T1000 (cell line): ENCODE measurements at regions not wholly inside any gene's neighbourhood (a gene's known extent, or its start where the extent isn't known, plus 50 kb on each side); places are given as distances from the start of the nearest gene placed in this dataset.

Experiments used
- DNase-seq: peaks from one replicate; lab custom pipeline; 2025; ENCODE audit warnings: mixed read lengths; lab: John Stamatoyannopoulos, UW

DNA sequence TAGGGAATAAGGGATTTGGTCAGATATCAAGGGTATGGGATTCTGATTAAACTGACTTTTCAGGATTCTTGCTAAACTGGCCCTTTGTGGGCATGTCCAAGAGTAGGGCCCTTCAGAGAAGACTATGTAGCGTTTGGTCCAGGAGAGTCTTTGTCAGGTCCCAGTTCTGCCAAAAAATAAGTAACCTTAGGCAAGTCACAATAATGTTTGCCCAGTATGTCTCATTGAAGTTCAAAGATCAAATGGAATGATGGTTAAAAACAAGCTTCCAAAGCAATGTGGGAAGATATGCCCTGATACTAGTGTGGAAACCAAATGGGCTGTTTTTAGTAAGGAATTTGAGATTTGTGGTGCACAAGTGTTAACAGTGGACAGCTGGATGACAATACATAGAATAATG lies 454.4 kb downstream of the WDR72 start:
- DNase-seq, result no peak

DNA sequence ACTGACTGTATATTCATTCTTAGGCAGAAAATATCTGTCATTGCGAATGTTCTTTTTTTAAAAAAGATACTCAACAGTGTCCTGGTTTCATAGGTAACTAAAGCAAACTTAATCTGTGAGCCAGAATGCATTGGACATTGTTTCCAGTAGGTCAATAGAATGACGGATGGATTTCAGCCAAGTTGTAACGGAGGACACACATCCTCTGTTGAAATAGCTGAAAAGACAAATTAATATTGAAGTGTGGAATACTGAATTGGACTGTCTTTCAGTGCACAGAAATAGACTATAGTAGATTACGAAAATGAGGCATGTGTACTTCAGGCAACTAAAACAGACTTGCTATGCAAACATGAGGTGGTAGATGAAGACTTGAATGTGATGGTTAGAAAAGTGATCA lies 461.6 kb downstream of the WDR72 start:
- DNase-seq, result no peak

DNA sequence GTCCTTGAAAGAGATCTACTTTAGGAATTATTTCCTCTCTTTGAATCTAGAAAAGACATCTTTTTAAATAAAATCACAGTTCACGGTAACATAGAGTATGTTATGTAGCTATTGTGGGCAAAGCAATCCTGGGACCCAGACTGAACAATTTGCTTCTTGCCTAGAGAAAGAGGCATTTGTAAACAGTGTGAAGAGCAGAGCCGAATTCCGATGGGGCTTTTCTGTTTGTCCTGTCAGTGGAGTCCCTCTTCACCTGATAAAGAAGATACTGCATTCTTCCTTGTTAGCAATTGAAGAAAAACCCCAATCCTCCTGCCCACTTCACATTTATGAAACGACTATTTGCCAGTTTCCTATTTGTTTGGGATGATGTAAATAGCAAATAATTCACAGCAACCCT lies 462.9 kb downstream of the WDR72 start:
- no peak for DNase-seq

DNA sequence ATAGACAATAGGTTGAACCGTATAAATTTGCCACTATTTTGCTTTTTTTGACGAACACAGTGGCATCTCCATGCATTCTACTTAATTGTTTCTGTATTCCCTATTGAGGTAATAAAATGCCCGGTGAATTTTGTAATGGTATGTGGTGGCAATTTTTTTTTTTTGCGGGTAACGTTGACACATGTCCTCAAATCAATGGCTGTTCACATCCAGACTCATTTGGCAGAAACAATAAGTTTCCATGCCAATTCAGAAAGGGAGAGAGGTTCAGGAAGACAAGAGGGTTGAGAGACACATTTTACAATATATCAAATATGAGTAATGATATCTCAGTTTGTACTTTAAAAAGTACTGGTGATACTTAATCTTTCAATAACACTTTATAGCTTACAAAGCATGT lies 463.9 kb downstream of the WDR72 start:
- DNase-seq, result no peak

DNA sequence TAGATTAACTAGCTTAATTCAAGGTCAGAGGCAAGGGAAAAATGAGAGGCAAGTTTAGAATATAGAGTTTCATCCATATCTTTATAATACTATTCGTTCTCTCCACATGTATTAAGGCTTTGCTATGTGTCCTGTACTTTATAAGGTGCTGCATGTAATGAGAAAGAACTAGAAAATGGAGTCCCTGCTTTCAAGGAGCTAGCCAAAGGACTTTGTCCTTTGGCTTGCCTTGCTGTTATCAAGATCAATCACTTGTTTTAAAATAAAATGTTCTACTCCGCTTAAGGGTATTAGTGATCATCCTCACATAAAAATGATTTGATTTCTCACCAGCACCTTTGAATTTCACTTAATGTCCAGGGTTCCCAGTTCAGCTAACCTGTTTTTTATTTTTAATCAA lies 470.9 kb downstream of the WDR72 start:
- DNase-seq, result no peak

DNA sequence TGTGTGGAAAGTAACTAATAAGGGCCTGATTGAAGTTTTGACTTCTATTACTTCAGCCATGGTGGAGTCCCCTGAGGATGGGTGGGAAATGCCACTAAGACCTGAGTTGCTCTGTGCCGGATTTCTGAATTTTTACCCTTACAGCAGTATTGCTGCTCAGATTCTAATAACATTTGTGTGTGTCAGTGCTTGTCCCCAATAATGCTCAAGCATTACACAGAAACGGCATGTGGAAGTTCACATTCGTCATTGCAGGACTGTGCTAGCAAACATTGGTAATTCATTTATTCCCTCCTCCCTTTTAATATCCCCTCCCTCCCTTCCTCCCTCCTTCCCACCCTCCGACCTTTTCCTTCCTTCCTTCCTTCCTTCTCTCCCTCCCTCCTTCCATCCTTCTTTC lies 484.5 kb upstream of the ONECUT1 start:
- DNase-seq, result no peak

DNA sequence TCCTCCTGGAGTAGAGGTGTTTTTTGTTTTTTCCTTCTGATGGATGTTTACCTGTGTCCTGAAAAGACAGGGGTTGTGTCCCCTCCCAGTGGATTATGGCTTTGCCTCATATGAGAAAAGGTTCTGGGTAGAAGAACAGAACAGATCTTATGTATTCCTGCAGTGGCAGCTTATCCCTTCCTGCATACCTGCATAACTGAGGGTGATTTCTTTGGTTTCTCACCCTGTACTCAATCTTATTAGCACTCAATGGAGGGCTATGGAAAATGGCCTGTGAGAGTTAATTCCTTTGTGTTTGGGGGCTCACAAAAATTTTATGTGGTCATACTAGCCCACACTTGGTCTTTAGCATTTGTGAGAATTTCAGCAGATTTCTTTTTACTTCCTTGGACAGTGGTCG lies 482.0 kb upstream of the ONECUT1 start:
- no peak for DNase-seq

DNA sequence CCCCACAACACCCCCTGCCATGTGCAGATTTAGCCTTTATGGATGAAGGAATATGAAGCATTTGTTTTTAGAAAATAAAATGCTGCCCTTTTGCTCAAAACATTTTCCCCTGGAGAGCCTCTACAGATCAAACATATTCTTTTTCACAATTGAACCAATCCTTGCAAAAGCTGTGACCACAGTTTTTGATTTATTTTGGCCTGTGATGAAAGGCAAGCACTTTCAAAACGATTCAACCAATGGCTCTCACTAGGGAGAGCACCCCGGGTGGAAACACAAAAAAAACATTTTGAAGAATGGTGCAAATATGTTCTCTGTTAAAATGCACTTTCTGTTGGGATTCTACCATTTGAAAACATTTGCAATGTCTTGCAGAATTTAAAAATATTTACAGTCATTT lies 476.0 kb upstream of the ONECUT1 start:
- no peak for DNase-seq

DNA sequence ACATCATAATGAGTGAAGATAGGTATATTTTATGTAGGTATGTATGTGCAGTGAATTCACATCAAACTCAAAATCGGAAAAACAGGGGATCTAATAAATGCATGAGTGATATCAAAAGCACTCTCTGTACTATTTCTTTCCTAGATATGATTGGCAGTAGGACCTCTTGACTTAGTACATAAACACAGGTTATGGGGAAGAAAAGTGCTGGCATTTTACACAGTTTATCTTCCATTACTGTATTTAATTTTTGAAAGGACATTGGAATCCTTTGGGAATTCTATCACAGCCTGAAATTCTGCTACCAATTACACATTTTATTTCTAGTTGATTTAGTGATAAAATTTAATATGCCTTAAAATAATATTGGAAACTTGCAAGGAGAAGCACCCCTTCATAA lies 470.5 kb upstream of the ONECUT1 start:
- no peak for DNase-seq

DNA sequence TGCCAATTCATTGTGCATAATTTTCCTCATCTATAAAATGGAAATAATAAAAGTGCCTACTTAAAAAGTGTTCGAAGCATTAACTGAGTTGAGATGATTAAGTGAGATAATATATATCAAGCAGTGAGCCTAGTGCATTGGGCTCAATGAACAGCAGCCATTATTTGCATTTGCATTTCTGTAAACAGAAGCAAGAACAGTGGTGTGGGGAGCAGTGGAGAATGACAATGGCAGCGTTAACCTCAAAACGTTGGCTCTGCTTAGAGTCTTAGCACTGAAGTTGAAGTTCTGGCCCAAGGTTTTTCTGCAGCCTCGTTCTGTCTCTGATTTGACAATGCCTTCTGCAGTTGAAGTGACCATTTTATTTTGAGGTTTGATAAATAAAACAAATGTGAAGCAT lies 466.3 kb upstream of the ONECUT1 start:
- DNase-seq, result no peak

DNA sequence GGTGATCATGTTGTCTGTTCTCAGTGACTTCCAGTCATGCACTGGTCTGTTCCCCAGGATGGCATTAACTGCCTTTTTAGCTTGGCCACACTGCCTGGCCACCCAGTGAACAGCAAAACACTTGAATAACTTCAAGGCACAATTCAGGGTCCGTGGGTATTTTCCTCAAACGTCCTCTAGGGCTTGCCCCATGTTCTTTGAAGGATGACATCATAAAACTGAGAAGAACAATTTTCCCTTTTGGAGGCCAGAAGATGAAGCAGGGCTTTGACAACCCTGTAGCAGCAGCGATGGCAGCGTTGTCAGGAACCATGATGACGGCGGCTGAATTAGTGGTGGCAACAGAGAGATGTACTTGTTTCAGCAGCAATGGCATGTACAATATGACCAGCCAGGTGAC lies 465.9 kb upstream of the ONECUT1 start:
- no peak for DNase-seq

DNA sequence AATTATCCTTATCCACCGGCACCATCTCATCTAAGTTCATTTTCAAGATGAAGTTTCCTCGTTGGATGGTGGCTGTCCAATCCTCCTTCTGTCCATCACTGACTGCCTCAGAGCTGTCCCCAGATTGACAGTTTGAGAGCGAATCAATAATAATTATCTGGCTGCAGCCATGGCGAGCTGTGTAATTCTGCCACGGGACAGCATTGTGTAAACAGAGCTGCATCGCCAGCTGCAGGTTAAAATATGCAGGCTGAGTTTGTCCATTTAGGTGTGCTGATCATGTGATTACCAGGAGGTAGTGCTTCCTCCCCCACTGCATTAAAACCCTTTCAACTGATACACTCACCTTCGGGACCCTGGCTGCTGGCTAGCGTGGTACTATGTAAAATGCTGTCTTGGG lies 461.9 kb upstream of the ONECUT1 start:
- DNase-seq, result no peak

DNA sequence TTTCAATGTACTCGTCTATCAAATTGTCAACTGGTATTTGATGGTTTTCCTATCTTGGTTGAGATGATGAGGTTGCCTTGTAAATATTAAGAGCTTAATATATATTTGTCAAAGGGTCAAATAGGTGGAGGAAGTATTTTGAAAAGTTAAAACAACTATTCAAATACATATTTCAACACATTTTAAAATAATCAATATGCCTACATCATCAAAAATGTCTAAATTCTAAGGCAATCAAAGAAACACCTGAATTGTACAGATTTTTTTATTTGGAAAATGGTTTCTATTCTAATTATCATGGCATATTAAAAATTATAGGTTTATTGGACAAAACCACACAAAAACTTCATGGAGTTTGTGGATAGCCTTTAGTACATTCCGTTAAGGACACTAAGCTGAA lies 461.4 kb upstream of the ONECUT1 start:
- DNase-seq, result no peak

DNA sequence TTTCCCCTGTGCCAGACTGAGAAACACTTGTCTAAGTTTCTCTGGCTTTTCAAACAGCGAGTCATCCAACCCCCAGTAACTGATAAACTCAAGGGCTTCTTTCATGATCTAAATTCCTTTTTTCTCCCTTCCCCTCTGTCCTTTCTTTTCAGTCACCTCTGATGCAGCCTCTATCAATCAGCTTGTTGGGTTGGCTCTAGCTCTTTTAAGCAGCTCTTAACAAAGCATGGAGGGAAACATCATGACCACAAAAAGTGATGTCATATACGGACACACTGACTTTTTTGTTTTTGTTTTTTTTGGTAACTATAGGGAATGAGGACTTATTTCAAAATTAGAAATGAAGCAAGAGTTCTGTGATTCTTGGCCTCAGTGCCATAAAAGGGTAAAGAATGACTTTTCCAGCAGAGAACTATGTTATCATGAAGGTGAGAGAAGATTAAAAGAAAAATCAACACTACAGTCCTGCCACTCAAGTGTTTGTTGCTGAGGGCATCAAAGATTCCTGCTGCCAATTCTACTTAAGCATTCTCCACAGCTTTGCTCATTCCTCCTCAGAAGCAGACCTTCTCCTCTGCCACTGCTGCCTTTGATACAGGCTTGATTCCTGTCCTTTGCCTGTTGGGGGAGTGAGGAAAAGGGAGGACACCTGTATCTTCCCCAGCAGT lies 457.0 kb upstream of the ONECUT1 start:
- DNase-seq, result no peak

DNA sequence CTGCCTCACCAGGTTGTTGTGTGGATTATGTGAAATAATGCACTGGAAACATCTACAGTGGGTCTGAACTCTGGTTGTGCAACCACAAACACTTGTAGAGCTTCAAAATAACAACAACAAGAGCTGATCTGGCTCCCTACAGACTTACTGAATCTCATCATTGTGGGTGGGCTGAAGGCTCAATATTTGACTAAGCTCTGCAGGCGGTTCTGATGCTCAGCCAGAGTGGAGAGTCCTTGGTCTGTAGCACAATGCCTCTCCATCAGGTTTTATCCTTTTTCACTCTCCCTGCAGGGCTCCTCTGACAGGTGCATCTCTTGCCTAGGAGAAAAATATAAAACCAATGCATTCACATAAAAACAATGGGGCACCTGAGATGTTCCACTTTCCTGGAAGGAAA lies 456.3 kb upstream of the ONECUT1 start:
- DNase-seq, result no peak

DNA sequence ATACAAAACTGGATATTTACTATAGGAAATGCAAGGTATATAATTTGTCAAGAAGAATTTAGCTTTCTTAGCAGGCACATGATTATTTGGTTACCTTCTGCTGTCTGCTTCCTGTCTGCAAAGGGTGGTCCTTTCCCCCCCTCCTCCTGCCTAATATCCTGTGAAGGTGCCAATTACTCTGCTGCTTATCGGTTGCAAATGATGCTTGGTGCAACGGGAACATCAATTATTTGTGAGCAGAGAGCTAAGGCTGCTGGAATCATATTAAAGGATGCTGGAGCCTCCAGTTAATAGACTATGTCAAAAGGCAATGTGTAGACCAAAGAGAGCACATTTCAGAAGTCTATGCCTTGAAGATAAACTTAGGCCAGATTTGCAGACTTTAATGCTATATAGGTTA lies 443.7 kb upstream of the ONECUT1 start:
- no peak for DNase-seq

DNA sequence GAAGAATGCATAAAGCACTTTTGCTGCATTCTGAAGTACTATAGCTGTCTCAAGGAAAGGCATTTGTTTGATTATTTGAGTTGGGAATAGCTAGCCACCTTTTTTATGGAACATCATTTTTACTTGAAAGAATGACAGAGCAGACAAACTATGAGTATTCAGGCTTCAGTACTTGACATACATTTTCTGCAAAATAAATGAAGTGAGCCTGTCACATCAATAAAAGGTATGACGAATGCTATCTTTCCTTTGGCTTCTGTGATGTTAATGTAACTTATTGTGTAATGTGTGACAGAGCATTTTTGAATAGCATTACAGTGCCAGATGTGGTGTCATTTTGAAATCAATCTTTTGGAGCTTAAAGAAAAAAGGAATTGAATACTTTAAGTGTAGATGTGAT lies 440.3 kb upstream of the ONECUT1 start:
- no peak for DNase-seq

DNA sequence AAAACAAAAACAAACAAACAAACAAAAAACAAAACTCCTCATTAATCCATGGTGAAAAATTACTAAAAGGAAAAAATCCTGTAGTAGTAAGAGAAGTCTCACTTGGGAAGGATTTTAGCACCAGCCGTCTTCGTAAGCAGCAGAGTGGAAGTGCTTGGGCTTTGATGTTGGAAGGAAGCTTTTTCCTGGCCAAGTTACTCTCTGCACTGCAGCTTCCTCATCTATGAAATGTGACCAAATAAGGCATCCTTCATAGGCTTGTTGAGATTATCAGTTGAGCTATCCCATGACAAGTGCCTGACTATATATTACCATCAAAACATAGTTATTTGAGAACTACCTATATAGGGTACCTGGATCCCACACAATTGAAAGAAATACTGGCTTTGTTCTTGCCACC lies 436.4 kb upstream of the ONECUT1 start:
- no peak for DNase-seq

DNA sequence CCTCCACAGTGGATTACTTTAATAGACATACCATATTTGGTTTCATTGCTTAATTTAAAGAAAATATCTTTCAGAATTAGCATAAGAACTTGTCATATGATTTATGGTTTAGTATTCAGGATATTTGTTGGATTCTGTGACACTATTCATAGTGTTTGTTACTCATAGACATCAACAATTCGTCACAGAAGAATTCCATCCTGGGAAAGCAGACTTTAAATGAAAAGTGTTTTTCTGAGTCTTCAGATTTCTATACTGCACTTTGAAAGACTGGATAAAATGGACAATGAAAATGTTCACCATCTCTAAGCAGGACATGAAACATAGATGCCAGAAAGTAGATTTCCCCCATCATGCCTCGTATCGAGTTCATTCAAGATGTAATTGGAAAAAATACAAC lies 435.6 kb upstream of the ONECUT1 start:
- no peak for DNase-seq

DNA sequence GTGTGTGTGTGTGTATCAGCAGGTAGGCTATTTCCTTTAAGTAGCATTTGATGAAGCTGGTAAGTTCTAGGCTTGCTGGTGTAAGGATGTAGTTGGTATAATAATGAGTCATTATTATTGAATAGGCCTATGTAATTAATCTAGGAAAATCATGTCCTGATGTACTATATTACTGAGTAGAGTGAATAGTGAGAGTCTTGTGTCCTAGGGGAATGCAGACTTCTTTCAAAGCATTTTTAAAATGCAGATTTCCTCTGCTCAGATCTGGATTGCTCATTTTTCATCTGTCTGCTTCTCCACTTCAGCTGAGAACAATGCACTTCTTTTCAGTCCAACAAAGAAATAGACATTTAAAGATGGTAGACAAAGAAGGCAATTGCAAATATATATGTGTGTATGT lies 434.2 kb upstream of the ONECUT1 start:
- no peak for DNase-seq

DNA sequence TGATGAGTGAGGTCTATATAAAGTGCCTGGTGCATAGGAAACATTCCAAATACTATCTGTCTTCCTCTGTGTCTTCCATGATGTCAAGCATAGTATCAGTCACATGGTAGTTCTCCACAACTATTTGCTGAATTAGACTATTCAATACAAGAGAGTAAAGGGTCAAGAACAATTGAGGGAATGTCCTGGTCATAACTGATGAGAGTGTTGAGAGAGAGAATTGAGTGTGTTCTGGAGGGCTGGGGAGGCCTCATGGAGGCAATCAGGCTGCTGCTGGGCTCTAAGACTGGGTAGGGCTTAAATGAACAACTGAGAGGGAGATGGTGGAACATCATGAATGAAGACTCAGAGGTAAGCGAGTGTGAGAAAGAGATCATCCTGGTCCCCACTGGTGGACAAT lies 433.7 kb upstream of the ONECUT1 start:
- no peak for DNase-seq

DNA sequence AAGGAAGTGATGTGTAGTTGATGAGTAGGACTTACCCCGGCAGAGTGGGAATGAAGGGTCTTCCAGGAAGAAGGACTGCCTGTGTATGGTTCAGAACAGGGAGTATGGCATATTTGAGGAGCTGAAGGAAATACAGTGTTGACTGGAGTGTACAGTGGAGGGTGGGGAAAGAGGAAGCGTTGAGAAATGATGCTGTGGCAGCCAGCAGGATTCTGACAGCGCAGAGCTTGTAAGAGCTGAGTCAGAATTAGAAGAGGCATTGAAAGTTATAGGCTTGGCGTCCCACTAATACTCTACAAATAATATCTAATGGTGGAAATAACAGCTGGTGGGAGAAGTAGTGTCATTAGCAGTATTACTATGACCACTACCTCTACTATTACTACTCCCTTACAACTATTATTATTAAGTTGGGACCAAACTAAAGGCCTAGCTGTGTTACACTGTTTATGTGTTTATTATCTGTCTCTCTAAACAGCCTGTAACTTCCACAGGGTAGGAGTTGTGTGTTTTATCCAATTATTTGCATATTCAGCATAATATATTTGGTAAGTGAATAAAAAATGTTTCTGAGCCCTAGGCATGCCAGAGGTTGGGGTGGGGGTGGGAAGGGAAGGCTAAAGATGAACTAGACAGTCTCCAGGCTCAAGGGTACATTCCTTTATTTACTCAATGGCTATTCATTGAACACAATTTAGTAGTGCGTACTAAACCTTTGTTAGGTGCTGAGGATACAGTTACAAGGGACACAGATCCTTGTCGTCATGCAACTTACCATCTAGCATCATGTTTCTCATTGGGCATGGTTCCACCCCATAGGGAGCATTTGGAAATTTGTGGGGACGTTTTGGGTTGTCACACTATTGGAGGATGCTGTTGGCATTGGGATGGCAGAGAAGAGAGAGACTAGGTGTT lies 428.8 kb upstream of the ONECUT1 start:
- DNase-seq, result no peak

DNA sequence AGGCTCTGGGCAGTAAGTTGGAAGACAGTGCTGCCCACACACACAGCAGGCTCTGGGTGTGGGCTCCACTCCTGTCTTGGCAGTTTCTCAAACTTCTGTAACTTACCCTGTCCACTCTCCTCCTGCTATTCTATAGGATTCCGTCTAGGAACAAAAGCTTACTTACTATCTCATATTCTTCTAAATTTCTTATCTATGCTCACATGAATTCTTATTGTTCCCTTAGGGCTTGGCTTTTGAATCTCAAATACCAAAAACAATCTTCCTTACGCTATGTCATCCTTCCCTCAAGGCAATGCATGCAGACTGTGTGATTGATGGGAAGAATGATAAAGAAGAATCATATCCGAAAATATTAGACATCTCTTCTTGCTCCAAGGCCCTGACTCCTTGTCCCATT lies 425.9 kb upstream of the ONECUT1 start:
- no peak for DNase-seq

DNA sequence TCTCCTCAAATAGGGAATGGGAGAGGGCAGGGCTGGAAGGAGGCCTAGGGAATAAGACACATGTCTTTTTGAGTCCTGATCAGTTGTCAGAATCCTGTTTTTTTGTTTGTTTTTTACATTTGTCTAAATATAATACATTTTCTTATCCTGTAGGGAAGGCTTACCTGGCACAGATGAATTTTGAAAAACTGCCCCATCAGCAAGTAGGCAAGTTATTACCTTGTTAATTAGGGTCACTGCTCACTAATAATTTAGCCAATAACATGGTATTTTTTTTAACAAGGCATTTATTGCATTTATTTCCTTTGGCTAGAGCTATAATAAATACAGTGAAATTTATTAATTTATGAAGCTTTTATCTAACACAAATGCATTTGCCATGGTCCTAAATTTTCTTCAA lies 423.2 kb upstream of the ONECUT1 start:
- DNase-seq, result no peak
